ENCODE measurements at regions not wholly inside any gene's neighbourhood (a gene's known extent, or its start where the extent isn't known, plus 50 kb on each side); places are given as distances from the start of the nearest gene placed in this dataset.

DNA sequence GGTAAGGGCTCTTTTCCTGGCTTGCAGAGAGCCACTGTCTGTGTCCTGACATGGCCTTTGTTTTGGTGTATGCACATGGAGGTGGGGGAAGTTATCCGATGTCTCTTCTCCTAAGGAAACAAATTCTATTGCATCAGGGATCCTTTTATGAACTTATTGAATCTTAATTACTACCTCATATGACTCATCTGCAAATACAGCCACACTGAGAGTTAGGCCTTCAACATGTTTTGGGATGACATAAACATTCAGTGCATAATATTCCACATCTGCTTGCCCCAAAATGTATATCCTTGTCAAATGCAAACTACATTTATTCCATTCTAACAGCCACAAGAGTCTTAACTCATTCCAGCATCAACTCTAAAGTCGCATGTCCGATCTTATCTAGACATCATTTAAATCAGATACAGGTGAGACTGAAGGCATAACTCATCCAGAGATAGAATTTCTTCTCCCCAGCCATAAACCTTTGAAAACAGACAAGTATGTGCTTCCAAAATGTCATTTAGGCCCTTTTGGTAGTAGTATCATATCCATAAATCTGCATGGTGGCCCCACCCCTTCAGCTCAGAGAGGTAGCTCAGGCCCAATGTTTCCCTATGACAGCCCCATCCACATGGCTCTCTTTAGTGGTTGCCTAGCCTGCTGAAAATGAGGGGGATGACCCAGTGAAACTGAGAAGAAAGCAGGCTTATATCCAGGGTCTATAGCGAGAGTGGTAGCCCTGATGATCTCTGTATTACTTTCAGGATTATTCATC is 289.5 kb upstream of the ALCAM start:
- TF ChIP-seq, protein P1, sequence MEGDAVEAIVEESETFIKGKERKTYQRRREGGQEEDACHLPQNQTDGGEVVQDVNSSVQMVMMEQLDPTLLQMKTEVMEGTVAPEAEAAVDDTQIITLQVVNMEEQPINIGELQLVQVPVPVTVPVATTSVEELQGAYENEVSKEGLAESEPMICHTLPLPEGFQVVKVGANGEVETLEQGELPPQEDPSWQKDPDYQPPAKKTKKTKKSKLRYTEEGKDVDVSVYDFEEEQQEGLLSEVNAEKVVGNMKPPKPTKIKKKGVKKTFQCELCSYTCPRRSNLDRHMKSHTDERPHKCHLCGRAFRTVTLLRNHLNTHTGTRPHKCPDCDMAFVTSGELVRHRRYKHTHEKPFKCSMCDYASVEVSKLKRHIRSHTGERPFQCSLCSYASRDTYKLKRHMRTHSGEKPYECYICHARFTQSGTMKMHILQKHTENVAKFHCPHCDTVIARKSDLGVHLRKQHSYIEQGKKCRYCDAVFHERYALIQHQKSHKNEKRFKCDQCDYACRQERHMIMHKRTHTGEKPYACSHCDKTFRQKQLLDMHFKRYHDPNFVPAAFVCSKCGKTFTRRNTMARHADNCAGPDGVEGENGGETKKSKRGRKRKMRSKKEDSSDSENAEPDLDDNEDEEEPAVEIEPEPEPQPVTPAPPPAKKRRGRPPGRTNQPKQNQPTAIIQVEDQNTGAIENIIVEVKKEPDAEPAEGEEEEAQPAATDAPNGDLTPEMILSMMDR (IDR thresholded peaks at IDR 0.05; ENCODE audit: poor library complexity, severe bottlenecking) = no peak
- TF ChIP-seq MXI1 (conservative IDR thresholded peaks at IDR 0.05; ENCODE audit: poor library complexity, severe bottlenecking) = no peak
- no peak for TF ChIP-seq POLR2AphosphoS5 (IDR thresholded peaks at IDR 0.05)
- TF ChIP-seq RAD21 (conservative IDR thresholded peaks at IDR 0.05) = no peak
- no peak for TF ChIP-seq EZH2 (IDR thresholded peaks at IDR 0.05; ENCODE audit: borderline replicate concordance, insufficient read depth, low read length, poor library complexity, severe bottlenecking)
- TF ChIP-seq, protein P2, sequence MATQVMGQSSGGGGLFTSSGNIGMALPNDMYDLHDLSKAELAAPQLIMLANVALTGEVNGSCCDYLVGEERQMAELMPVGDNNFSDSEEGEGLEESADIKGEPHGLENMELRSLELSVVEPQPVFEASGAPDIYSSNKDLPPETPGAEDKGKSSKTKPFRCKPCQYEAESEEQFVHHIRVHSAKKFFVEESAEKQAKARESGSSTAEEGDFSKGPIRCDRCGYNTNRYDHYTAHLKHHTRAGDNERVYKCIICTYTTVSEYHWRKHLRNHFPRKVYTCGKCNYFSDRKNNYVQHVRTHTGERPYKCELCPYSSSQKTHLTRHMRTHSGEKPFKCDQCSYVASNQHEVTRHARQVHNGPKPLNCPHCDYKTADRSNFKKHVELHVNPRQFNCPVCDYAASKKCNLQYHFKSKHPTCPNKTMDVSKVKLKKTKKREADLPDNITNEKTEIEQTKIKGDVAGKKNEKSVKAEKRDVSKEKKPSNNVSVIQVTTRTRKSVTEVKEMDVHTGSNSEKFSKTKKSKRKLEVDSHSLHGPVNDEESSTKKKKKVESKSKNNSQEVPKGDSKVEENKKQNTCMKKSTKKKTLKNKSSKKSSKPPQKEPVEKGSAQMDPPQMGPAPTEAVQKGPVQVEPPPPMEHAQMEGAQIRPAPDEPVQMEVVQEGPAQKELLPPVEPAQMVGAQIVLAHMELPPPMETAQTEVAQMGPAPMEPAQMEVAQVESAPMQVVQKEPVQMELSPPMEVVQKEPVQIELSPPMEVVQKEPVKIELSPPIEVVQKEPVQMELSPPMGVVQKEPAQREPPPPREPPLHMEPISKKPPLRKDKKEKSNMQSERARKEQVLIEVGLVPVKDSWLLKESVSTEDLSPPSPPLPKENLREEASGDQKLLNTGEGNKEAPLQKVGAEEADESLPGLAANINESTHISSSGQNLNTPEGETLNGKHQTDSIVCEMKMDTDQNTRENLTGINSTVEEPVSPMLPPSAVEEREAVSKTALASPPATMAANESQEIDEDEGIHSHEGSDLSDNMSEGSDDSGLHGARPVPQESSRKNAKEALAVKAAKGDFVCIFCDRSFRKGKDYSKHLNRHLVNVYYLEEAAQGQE (IDR thresholded peaks at IDR 0.05; ENCODE audit: borderline replicate concordance) = no peak
